ENCODE measurements at regions not wholly inside any gene's neighbourhood (a gene's known extent, or its start where the extent isn't known, plus 50 kb on each side); places are given as distances from the start of the nearest gene placed in this dataset.

DNA sequence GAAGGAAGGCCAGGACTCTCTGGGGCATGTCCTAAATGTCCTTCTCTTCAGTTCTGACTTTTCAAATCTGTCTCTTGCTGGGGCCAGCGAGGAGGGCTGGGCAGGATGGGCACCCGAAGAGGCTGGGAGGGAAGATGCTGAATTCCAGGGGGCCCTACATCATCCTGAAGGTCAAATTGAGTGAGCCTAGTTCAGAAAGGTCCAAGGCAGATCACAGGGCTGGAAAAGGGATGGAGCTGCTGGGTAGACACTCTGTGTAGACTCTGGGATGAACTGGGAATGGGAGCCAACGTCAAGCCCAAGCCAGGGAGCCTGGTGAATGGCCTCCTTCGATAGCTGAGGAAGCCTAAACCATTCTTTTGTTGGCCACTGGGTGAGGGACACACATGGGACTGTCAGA lies 133.1 kb downstream of the MYCN start:
- TF ChIP-seq CTCF (IDR thresholded peaks at IDR 0.05; ENCODE audit: control insufficient read depth, extremely low read depth, insufficient read depth): no peak
- no peak overlapping the region for H3K4me3 ChIP-seq (ENCODE audit: low read depth, low read length)
- DNase-seq (ENCODE audit: low read depth): no peak

DNA sequence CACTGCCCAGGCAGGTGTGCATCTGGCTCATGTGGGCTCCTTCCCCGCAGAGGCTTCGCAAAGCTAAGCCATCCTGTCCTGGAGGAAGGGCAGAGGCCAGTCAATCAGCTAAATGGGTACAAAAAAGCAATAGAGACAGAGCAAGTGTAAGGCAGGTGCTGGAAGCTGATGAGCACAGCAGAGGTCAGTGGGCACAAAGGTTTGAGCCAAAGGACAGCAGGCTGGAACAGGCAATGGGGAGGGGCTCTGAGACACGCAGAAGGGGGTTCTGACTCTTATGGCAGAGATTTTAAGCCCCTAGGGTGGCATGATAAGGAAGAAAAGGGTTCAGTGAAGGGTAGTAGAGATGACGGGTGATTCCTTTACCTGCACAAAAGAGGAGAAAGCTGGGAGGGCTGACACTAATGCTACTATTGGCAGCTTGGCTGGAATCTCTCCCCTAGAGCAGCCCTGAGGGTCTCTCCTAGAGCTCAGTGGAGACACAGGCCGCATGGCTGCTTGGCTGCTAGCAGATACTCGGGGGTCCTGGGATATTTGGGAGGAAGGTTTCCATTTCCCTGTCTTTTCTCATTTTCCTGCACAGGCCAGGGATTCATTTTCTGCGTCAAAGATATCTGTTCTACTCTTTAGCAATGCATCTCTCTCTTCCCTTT lies 132.4 kb downstream of the MYCN start:
- no peak for TF ChIP-seq CTCF (IDR thresholded peaks at IDR 0.05; ENCODE audit: control insufficient read depth, extremely low read depth, insufficient read depth)
- DNase-seq (ENCODE audit: low read depth): no peak
- no peak overlapping the region for H3K4me3 ChIP-seq (ENCODE audit: low read depth, low read length)

DNA sequence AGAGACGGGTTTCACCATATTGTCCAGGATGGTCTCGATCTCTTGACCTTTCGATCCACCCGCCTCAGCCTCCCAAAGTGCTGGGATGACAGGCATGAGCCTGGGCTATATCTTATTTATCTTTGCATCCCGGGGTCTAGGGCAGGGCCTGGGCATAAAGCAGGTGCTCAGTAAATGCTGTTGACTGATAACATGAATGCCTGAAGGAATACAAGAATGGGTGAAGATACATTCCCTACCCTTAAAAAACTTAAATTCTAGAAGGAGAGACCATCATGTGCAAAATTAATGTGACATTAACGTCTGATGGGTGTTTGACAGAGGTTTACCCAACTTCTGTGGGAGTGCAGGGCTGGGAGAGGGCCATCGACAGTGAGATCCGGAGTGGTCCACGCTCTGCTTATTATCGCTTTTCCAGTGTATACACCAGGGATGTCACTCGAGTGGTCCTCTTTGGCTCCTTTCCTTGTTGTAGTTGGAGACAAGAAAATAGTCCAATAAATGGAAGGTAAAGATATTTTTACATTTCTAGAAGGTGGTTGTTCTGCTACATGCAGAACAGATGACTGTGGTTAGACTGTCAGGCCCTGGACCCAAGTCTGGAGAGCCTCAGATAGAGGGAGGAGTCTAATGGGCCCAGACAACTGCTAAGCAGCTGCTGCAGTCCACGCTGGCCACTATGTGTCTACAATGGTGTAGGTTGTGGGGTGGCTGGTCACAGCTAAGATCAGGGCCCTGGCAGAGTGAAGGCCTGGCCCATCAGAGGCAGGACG lies 131.7 kb downstream of the MYCN start:
- no peak for DNase-seq (ENCODE audit: low read depth)
- no peak for TF ChIP-seq CTCF (IDR thresholded peaks at IDR 0.05; ENCODE audit: control insufficient read depth, extremely low read depth, insufficient read depth)
- no peak overlapping the region for H3K4me3 ChIP-seq (ENCODE audit: low read depth, low read length)

DNA sequence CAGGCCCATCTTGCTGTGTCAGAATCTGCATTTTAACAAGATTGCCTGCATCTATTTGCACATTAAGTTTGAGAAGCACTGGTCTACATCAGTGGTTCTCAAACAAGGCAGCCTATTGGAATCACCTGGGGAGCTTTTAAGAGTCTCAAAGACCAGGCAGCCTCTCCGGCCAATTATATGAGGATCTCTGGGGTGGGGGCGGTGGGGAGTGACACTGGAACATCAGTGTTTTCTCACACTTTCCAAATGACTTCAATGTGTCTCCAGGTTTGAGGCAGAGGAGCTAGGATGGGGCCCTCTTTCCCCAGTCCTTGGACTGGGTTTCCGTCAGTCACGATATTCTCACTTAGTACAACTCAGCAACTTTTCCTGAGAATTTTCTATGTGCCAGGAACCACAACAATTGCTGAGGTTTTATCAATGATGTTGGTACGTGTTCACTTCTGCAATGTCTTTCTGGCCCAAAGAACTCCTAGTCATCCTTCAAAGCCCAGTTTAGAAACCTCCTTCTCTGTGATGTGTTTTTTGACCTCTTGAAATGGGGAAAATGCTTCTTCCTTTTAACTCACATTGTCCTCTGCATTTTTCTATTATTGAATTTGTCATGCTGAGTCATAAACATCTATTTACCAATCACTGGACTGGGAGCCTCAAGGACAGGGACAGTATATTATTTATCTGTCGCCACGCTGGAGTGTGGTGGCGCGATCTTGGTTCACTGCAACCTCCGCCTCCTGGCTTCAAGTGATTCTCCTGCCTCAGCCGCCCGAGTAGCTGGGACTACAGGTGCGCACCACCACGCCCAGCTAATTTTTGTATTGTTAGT lies 130.9 kb downstream of the MYCN start:
- no peak overlapping the region for H3K4me3 ChIP-seq (ENCODE audit: low read depth, low read length)
- no peak for DNase-seq (ENCODE audit: low read depth)
- no peak for TF ChIP-seq CTCF (IDR thresholded peaks at IDR 0.05; ENCODE audit: control insufficient read depth, extremely low read depth, insufficient read depth)

DNA sequence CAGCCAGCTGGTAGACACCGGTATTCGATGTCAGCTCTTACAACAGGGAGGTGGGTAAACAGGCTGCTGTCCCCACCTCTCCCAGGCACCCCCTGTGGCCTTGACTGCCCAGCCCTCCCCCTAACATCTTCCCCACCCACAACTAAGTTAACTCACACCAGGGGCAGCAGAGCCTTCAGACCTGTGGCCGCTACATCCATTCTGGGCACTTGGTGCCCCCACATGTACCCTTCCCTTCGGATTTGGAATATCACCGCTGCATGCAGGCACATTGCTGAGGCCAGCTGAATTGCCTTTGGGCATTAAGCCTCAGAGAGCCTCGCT lies 130.3 kb downstream of the MYCN start:
- no peak for TF ChIP-seq CTCF (IDR thresholded peaks at IDR 0.05; ENCODE audit: control insufficient read depth, extremely low read depth, insufficient read depth)
- H3K4me3 ChIP-seq (ENCODE audit: low read depth, low read length): no peak overlapping the region
- DNase-seq (ENCODE audit: low read depth): no peak

GRCh38 chr2:16069933-16070647 lies 129.7 kb downstream of the MYCN start:
- DNase-seq (ENCODE audit: low read depth): peak; percentile 2
- no peak overlapping the region for H3K4me3 ChIP-seq (ENCODE audit: low read depth, low read length)
- no peak for TF ChIP-seq CTCF (IDR thresholded peaks at IDR 0.05; ENCODE audit: control insufficient read depth, extremely low read depth, insufficient read depth)

Measured in LNCaP clone FGC (cell line).